ENCODE measurements at regions not wholly inside any gene's neighbourhood (a gene's known extent, or its start where the extent isn't known, plus 50 kb on each side); places are given as distances from the start of the nearest gene placed in this dataset.

DNA sequence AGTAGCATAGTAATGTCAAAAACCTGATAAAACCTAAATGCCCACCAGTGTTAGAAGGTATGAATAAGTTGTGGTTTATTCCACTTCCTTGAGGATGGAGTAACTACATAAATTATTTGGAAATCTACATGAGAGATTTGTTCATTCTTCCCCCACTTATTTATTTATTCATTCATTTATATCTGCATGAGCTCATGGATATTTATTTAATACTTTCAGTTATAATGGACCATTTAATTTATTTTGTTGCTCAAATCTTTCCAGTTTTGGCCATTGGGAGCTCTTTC, 223.8 kb upstream of the S1PR3 start:
- DNase-seq = no peak

DNA sequence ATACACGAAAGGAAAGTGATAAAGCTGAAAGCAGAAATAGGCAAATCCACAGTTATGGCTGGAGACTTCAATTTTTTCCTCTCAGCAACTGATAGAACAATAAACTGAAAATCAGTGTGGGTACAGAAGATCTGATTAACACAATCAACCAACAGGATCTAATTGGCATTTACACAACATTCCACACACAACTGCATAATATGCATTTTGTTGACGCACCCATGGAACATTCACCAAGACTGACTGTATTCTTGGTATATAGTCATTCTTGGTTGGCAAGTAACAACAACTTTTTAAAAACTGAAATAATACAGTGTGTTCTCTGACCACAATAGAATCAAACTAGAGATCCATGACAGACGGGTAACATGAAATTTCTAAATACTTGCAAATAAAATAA, 218.7 kb upstream of the S1PR3 start:
- DNase-seq = no peak

DNA sequence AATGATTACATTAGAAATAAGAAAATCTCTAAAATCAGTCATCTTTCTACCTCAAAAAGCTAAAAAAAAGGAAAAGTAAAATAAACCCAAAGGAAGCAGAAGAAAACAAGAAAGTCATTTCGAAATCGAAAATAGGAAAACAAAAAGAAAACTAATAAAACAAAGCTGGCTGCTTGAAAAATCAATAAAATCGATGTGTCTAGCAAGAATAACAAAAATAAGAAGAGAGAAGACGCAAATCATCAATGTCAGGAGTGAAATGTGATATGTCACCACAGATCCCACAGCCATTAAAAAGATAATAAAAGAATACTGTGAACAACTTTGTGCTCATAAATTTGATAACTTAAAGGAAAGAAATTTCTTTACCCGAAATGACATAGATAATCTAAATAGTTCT, 218.1 kb upstream of the S1PR3 start:
- no peak for DNase-seq

DNA sequence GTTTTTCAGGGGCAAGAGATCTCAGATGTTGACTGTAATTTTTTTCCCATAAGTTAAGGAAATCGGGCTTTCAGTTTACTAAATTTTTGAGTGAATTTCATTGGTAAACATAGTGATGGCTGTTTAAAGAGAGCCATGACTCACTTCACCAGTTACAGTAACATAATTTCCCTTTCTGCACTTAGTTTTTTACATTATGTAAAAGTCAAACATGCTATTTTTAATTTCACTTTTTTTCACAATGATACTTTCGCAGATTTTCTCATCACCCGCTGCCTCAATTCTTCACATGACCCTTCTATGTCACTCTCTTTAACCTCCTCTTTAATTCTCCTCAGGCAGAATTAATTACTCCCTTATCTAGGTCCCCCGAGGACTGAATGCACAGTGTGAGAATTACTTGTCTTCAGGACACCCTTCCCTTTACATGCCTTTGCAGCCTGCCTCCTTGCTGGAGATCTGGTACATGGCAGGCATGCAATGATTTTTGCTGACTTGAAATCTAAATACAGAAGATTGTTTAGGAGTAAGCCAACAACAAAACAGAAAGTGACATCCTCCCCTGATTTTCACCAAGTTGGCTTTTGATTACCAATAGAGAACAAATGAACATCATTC, 217.5 kb upstream of the S1PR3 start:
- DNase-seq = no peak

DNA sequence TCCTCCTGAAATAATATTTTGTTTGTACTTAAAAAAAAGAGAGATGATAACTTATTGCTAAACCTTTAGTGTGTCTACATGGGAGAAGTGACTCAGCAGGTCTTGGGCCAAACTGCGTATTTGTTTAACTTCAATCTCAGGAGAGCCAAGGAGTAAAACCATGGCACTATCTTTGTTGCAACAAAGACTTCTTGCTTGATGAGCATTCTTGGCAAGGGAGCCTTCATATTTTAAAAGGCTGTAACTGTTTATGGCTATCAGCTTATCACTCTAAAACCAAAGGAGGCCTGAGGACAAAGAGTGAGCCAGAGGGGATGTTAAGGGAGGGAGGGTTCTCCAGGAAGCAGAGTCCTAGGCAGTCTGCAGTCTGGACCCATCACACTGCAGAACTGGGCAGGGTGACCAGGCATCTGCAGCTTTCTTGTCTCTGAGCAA, 216.2 kb upstream of the S1PR3 start:
- no peak for DNase-seq

DNA sequence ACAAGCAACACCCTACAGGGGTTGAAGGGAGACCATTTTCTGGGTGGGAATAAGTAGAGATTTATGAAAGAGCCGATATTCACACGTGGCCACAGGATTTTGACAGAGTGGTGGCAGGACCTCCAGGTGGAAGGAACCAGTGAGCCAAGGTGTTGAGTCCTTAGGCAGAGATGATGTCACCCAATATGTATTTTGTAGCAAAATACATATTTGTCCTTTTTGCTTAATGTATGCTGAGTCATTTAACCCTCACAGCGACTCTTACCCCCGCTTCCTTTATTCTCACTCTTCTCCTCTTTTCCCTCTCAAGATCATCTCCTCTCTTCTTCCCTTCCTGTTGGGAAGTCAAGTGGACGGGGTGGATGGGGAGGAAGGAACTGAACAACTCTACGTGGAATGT, 215.7 kb upstream of the S1PR3 start:
- no peak for DNase-seq

DNA sequence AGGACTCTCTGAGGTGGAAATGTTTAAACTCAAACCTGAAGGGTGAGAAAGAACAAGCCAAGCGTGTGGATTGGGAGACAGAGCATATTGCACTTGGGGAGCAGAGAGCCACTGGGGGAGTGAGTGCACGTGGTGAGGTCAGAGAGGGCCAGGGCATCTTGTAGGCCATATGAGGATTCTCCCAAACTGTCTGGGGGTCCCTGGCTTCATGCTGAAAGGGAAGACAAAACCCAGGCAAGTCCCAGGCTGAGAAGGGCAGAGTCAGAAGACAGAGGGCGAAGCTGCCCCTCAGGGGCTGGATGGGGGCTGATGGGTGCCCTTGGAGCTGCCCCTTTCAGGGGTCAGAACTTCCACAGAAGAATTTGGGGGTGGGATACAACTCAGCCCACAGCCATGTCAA, 215.3 kb upstream of the S1PR3 start:
- DNase-seq = no peak

DNA sequence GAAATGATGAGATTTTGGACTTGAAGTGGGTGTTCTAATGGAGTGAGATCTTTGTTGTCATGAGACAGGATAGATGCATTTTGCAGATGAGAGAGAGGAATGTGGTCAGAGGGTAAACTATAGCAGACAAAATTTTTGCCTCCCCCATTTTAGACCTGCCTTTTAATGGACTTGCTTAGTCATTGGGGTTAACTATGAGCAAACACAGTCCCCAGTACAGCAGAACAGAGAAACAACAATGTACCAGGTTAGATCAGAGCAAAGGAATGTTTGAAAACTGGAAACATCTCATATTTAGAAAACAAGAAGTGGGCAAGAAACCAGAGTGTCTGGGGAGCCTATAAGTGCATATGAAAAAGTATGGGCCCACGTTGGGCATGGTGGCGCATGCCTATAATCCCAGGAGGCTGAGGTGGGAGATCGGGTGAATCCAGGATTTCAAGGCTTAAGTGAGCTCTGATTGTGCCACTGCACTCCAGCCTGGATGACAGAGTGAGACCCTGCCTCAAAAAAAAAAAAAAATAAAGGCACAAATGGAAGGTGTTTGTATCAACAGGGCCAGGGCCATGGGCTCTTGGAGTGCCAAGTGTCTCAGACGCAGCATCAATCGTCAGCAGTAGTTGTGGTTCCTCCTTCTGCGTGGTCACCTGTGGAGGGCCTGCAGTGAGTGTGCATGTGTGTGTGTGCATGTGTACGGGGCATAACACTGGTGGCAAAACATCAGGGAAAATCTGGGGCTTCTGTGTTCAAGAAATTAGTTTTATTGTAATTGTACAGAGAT, 214.4 kb upstream of the S1PR3 start:
- DNase-seq = no peak

DNA sequence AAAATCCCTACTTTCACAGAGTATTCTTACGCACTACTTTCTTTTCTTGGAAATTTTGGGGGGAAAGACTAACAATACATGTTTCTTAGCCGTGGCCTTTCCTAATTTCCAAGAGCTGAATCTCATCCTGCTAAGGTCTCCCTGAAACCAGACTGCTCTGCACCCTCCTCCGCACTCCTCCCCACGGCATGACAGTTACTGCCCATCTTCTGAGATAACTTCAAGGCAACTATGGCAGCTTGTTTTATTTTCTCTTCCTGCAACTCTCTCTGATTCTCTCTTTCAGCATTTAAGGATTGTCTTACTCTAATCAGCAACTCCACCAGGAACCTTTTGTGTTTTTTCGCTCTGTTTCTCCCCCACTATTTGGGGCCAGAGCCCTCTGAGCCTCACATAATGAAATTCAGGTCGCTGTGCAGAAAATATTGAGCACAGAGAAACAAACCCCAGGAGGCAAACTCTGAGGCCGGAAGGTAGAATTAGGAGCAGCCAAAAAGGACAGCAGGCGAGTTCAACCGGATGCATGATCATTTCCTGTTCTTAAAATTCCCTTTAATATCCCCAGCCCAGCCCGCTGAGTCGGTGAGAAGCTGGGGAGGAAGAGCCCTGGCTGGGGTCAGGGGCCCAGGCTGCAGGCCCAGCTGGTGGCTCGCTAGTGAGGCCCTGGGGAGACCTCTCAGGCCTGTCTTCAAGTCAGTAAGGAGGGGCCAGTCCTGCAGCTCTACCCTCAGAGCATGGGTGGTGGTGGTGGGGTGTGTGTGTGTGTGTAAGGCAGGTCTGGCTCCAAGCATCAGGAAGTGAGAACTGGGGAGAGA, 213.6 kb upstream of the S1PR3 start:
- DNase-seq = no peak

DNA sequence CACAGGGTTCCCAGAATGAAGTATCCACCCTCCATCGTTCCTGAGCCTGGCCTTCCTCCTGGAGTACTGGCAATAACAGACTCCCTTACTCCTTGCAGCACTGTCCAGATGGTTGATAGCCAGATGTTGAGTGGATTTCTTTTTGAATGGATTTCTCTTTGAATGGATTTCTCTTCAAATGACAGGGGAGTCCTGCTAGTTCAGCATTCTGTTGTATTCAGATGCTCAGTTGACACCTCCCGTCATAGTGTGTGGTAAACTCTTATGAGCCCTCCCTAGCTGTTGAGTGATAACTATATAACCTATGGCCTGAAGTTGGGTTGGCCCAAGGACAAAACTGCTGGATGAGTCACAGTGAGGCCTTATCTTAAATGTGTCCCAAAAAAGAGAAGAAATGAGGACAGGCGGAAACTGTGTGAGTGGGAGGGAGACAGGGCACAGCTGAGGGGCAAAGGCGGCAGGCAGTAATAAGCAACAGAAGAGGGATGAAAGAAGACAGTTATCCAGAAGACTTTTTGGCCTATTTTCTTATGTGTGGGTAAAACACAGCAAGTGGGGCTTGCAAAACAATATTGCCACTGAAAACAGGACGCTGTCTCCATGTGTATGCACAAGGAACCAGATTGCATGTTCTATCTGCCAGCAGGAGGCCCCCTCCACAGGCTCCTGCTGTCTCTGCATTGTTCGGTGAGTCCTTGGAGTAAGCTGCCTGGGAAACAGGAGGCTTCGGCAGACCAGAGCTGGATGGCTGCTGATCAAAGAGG, 209.5 kb upstream of the S1PR3 start:
- no peak for DNase-seq

DNA sequence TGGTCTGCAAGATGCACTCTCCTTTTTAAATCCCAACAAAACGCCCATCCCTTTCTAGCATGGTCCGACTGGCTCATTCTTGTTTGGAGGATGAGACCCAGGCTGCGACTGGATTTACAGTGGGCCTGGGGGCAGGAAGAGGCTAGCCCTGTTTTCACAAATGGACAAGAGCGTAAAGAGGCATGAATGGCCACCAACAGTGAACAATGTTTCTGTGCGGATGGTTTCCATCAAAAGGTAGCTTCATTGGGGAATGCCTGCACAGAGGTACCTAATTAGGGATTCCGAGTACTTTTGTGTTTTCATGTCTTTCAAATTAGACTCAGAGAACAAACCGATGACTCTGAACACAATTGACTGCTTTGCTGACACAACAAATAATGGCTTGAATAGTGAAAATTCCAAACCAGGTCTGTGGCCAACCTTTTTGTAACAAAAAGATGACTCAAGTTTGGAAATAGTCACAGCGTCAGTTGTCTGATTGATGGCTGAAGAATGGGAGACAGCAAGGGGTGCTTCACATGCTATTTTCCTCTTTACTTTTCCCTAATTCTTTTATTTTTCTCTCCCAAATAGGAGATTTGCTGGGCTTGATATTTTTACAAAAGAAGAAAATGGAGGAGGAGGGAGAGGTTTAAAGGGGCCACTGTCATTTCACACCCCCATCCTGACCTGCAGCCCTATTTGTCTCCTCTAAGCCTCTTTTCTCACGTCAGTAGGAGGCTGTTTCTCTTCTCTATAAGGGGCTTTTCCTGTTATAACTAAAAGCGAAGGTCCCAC, 208.1 kb upstream of the S1PR3 start:
- no peak for DNase-seq

DNA sequence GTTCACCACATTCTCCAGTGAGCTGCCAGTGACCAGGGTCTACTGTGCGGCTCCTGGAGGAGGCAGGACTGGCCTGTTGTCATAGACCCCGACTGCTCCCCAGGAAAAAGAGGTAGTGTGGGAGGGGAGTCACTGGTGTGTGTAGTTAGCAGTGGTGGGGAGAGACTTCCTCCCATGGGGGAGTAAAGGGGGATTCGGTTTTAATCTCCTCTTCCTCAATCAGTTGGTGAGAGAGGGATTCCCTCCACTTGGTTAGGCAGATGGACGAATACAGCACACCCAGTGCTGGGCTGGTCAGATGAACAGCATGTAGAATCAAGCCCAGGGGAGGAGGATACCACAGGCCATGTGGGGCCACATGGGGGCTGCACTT, 207.6 kb upstream of the S1PR3 start:
- DNase-seq = no peak

DNA sequence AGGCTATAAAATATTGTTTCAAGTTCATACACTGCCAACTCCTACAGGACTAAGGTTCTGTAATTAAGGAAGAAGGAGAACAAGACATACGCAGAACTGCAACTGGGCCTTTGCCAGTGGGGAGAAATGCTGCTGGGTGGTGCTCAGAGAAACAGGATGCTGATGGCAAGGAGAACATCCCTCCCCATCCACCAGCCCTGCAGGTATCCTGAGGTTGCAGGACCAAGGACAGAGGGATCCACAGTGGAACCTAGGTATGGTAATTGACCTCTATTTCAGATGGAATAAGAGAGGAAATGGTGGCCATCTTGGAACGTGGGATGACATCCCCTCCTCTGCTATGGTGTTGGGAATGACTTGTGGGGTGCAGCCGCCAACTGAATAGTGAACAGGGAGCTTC, 206.3 kb upstream of the S1PR3 start:
- DNase-seq = no peak

DNA sequence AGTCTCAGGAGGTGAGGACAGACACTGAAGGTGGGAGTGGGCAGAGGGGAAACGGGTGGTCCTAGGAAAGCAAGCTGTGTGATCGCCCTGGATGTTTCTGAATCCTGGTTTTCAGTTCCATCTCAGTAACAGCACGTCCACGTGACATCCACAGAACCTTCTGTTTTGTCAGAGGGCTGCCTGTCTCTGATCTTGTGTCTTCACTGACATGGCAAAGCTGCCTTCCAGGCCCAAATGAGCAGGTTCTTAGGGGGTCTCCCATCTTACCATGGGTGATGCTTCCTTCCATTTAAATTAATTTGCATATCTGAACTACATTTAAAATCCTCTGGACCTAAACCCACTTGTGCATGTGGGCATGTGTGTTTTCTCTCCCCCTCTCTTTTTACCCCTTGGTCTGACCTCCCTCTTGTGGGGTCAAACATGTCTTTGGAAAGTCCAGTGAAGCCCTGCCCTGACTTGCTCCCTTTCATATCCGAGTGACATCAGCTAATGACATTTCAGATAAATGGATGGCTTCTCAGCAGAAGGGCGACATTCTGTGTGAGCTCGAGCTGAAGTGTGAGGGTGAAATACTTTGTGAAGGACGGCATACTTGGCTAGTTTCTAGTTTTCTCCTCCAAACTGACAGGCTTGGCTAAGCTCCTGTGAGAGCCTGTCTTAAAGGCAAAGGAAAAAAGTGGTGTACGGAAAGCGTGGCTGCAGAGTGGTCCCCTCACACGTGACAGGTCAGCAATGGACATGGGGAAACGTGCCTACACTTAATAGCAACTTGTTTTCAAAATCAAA, 204.8 kb upstream of the S1PR3 start:
- DNase-seq = no peak

DNA sequence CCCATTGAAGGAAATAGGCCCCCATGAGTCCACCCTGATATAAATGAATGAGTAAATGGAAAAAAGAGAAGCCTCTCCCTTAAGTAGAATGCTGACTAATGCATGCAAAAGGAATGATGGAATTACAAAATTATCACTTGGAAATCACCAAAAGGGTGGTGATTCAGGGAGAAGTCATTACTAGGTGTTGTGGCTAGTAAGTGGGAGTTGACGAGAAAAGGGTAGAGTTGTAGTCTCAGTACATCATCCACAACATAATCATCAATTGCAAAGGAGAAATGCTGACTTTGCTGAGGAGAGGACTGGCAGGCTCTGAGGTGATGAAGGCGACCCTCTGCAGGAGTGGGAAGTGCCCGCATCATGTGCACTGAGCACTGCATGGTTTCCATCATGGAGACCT, 201.5 kb upstream of the S1PR3 start:
- no peak for DNase-seq

DNA sequence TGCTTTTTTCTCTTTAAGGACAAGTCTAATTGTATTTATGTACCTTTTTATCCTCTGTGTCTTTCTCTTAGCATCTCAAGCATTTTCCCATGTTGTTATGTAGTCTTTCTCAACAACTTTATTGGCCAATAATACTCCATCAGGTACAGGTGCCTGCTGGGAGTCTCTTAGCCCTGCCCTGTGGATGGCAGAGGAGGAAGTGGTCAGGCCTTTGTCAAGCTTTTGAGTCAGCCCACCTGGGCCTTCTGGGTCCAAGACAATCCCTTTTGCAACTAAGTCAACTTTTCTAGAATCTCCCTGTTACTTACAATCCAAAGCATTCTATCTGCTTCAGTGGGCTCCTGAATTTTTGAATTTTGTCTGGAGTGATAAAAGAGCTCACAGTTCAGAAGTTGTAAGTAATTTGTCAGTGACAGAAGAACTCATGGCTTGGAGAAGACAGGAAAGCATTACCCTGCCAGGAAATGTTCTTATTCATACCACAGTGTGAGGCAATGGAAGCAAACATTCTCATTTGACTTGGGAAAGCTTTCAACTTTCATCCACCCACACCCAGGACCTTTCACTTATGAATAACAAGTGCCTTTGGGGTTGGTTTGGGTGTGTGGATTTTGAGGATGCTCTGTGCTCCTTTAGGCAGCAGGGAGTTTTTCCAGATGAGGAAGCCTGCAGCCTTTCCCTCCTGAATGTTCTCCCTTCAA, 200.0 kb upstream of the S1PR3 start:
- DNase-seq = no peak

DNA sequence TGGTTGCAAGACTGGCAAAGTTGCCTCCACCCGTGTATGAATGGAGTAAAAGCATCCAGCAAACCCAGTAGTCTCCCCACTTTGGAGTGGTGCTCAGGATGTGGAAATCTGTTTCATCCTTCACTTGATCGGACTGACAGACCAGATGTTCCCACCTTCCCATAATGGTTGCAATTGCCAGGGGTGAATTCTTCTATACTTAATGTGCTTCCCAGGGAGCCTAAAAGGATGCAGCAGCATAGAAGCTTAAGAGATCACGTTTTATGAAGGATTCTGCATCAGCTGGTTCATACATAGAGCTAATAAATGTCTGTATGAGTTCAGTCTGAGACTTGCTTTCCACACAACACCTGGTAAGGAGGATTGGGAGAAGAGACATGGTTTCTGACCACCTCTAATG, 198.8 kb upstream of the S1PR3 start:
- DNase-seq = no peak

DNA sequence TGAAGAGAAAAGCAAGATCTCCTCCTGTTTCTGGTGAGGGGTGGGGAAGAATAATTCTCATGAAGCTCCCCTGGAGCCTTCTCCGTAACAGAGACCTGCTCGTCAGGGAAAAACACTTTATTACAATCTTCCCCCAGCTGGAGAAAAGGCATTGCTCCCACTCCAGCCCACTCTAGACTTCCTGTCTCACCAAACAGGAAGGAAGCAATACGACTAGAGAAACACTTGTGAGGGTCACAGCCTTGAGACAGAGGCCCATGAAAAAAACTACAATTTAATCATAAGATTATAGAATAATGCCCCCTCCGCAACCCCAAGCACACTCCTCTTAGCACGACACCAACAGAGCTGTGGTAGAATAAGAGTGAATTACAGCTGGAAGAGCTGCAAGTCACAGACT, 197.2 kb upstream of the S1PR3 start:
- DNase-seq = no peak

DNA sequence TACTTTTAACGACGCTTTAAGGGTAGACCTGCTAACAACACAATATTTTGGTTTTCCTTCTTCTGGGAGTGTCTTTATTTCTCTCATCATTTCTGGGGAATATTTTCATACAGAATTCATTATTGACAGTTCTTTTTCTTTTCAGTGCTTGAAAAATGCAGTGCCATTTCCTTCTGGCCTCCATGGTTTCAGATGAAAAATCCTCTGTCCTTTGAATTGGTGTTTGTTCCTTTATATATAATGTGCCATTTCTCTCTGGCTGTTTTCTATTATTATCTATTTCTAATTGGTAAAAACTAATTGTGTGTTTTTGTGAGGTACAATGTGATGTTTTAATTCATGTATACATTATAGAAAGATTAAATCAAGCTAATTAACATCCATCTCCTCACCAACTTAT, 194.3 kb upstream of the S1PR3 start:
- DNase-seq = no peak

DNA sequence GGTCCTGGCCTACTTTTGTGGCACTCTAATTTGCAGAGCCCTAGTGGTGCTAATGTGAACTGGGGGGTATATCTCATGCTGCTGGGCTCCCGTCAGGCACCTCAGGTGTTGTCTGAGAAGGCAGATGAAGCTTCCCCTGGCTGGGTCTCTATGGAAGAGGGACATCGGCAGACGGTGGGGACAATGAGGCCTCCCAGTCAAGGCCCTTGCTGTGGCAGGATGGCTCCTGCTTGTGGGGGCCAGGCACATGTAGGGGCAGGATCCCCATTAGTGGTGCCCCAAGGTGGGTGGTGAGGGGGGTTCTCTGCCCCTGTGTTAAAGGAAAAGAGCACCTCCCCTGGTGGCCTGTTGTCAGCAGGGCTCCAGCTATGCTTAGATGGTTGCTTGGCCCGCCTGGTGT, 192.8 kb upstream of the S1PR3 start:
- no peak for DNase-seq
